Testis (tissue), 2 donors: ENCODE measurements at regions not wholly inside any gene's neighbourhood (a gene's known extent, or its start where the extent isn't known, plus 50 kb on each side); places are given as distances from the start of the nearest gene placed in this dataset.

ENCODE experiments used
- DNase-seq: peaks from one replicate; pipeline ENCODE4 v3.0.0-alpha.2; 2019
- H3K27ac ChIP-seq, 2 donors: fragments of 200-600 bp; sonication (generic); one replicate each; pipeline ENCODE4 v1.5.1; 2019
- H3K27me3 ChIP-seq: fragments of 200-600 bp; sonication (generic); one replicate; pipeline ENCODE4 v1.5.1; 2019
- H3K36me3 ChIP-seq: fragments of 200-600 bp; sonication (generic); one replicate; pipeline ENCODE4 v1.5.1; 2017; ENCODE audit warnings: low read depth; ENCODE audit errors: missing control alignments
- H3K4me1 ChIP-seq: fragments of 200-600 bp; sonication (generic); one replicate; pipeline ENCODE4 v1.5.1; 2019
- H3K4me3 ChIP-seq, 2 donors: fragments of 200-600 bp; sonication (generic); one replicate each; pipeline ENCODE4 v1.5.1; 2017 to 2019
- H3K9me3 ChIP-seq: fragments of 200-600 bp; sonication (generic); one replicate; pipeline ENCODE4 v1.5.1; 2017
- CTCF ChIP-seq, 3 experiments: fragments of 450-650 bp in 2 of 3; fragments of 200-600 bp in 1 of 3; sonication (generic) in 1 of 3; IDR thresholded peaks; one replicate each; pipeline ENCODE4 v1.5.1; 2016 to 2019; ENCODE audit warnings: antibody characterized with exemption in 3 of 3, mild to moderate bottlenecking in 2 of 3, moderate library complexity in 1 of 3
- POLR2A ChIP-seq: fragments of 450-650 bp; IDR thresholded peaks from one replicate; pipeline ENCODE4 v1.6.1; 2017; ENCODE audit warnings: antibody characterized with exemption, mild to moderate bottlenecking, moderate library complexity
- WGBS, 2 donors: methylation state at CpG; one replicate each; pipeline ENCODE4 v1.1.5; 2018; 5-methylcytosine and 5-hydroxymethylcytosine counted together
- intact Hi-C: fragments of 100-400 bp; cut with DNase I; formaldehyde crosslinking; loops from one replicate; pipeline ENCODE4 v1.15.1; 2023; ENCODE audit warnings: low total_unique reads

GRCh38 chr11:45042560-45042959 lies 91.9 kb upstream of the TP53I11 start:
- WGBS, 2 donors, result 50 to 76% methylated on average over 4 of the region's 4 CpGs
- Histone ChIP-seq H3K27me3 (no peaks in the 10 kb centered on the region), H3K9me3 (no peaks in the 10 kb centered on the region), H3K4me1 (no peaks in the 10 kb centered on the region), H3K27ac (no peak overlapping the region), H3K4me3 (no peak overlapping the region), H3K36me3 (no peaks in the 10 kb centered on the region)
- intact Hi-C loops, result no loop called here
- no peak for DNase-seq
- no peak for TF ChIP-seq CTCF (IDR thresholded peaks at IDR 0.05)
- TF ChIP-seq POLR2A, result no peak

GRCh38 chr11:45043755-45044475 lies 93.2 kb upstream of the TP53I11 start:
- no peak overlapping the region for H3K27ac ChIP-seq
- no peaks in the 10 kb centered on the region for H3K9me3 ChIP-seq
- WGBS, 2 donors, result 87 to 93% methylated on average over 12 of the region's 12 CpGs
- DNase-seq, result no peak
- no peak for TF ChIP-seq CTCF (IDR thresholded peaks at IDR 0.05)
- no peak for TF ChIP-seq POLR2A
- H3K27me3 ChIP-seq, result no peaks in the 10 kb centered on the region
- H3K4me3 ChIP-seq, result no peak overlapping the region
- no peaks in the 10 kb centered on the region for H3K36me3 ChIP-seq
- intact Hi-C loops, result no loop called here
- H3K4me1 ChIP-seq, result no peaks in the 10 kb centered on the region

GRCh38 chr11:45045683-45046471 lies 95.2 kb upstream of the TP53I11 start:
- no peaks in the 10 kb centered on the region for H3K4me1 ChIP-seq
- DNase-seq, result peak; percentile 23
- no peaks in the 10 kb centered on the region for H3K36me3 ChIP-seq
- H3K4me3 ChIP-seq, result no peak overlapping the region
- H3K27me3 ChIP-seq, result no peaks in the 10 kb centered on the region
- no peak overlapping the region for H3K27ac ChIP-seq
- WGBS, 2 donors, result 75 to 79% methylated on average over 18 to 19 of the region's 19 CpGs
- no peaks in the 10 kb centered on the region for H3K9me3 ChIP-seq
- TF ChIP-seq CTCF (IDR thresholded peaks at IDR 0.05) (no peak), POLR2A (no peak)
- intact Hi-C loops, result no loop called here

GRCh38 chr11:45048313-45048841 lies 97.7 kb upstream of the TP53I11 start:
- TF ChIP-seq POLR2A (no peak), CTCF (IDR thresholded peaks at IDR 0.05) (no peak)
- Histone ChIP-seq H3K4me1 (no peaks in the 10 kb centered on the region), H3K27me3 (no peaks in the 10 kb centered on the region), H3K36me3 (no peaks in the 10 kb centered on the region), H3K4me3 (no peak overlapping the region), H3K27ac (no peak overlapping the region), H3K9me3 (no peaks in the 10 kb centered on the region)
- WGBS, 2 donors, result 89 to 90% methylated on average over 6 to 7 of the region's 7 CpGs
- DNase-seq, result no peak
- intact Hi-C loops, result no loop called here
